Astrocyte (in vitro differentiated cells and primary cell): ENCODE measurements at regions not wholly inside any gene's neighbourhood (a gene's known extent, or its start where the extent isn't known, plus 50 kb on each side); places are given as distances from the start of the nearest gene placed in this dataset.

Source experiments
- CTCF ChIP-seq: IDR thresholded peaks from 2 replicates; pipeline ENCODE4 v1.5.1; 2011; ENCODE audit warnings: low read depth, mild to moderate bottlenecking, inconsistent platforms, low read length, moderate library complexity; ENCODE audit not compliant: insufficient read depth
- EZH2 ChIP-seq: IDR thresholded peaks from 2 replicates; pipeline ENCODE4 v1.6.1; 2012; ENCODE audit warnings: mild to moderate bottlenecking, low read length, inconsistent platforms; ENCODE audit not compliant: insufficient read depth

DNA sequence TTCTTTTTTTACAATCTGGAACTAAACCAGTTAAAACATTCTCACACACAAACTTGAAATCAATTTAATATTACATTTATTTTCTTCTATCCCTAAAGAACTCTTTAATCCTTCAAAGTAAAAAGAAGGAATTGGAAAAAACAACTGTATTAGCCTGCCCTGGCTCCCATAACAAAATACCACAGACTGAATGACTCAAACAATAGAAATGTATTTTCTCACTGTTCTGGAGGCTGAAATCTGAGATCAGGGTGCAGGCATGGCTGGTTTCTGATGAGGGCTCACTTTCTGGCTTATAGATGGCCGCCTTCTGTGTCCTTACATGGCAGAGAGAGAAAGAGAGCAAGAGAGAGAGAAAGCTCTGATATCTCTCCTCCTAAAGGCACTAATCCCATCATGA lies 149.4 kb downstream of the PDGFRA start:
- TF ChIP-seq CTCF (no peak), EZH2 (no peak)
